Coronary artery (tissue), 2 donors: ENCODE measurements at regions not wholly inside any gene's neighbourhood (a gene's known extent, or its start where the extent isn't known, plus 50 kb on each side); places are given as distances from the start of the nearest gene placed in this dataset.

Source experiments
- DNase-seq: peaks from one replicate; pipeline ENCODE4 v3.0.0-alpha.2; 2017; ENCODE audit warnings: low spot score
- H3K27ac ChIP-seq, 2 donors: fragments of 200-600 bp; sonication (generic); one replicate each; pipeline ENCODE4 v1.5.1; 2016 to 2019
- H3K4me3 ChIP-seq: fragments of 200-600 bp; sonication (generic); 2 replicates; pipeline ENCODE4 v1.5.1; 2016; ENCODE audit warnings: mild to moderate bottlenecking, moderate library complexity
- CTCF ChIP-seq: fragments of 200-600 bp; sonication (generic); IDR thresholded peaks from one replicate; pipeline ENCODE4 v1.5.1; 2019; ENCODE audit warnings: antibody characterized with exemption

- Histone ChIP-seq H3K27ac (peak overlapping the region in 1 of 2 donors; percentile 76), H3K4me3 (no peak overlapping the region)
- no peak for DNase-seq
- no peak for TF ChIP-seq CTCF
Observed at GRCh38 chr14:103199124-103199523, 75.9 kb downstream of the TNFAIP2 start.

GRCh38 chr14:103201801-103202200, 78.5 kb downstream of the TNFAIP2 start:
- no peak overlapping the region for H3K27ac ChIP-seq
- no peak for DNase-seq
- TF ChIP-seq CTCF: no peak
- H3K4me3 ChIP-seq: no peak overlapping the region

- no peak for DNase-seq
- Histone ChIP-seq H3K27ac (no peak overlapping the region), H3K4me3 (no peak overlapping the region)
- no peak for TF ChIP-seq CTCF
Observed at GRCh38 chr14:103204852-103205540, 81.7 kb downstream of the TNFAIP2 start.

- peak overlapping the region; percentile 80 for H3K4me3 ChIP-seq
- DNase-seq: no peak
- H3K27ac ChIP-seq: peak overlapping the region; percentile 40 to 85
- TF ChIP-seq CTCF: no peak
Observed at GRCh38 chr14:103205541-103205906, 82.3 kb downstream of the TNFAIP2 start.

GRCh38 chr14:103206023-103206481, 82.8 kb downstream of the TNFAIP2 start:
- Histone ChIP-seq H3K4me3 (peak overlapping the region; percentile 80), H3K27ac (peak overlapping the region; percentile 40 to 85)
- no peak for DNase-seq
- TF ChIP-seq CTCF: no peak

- TF ChIP-seq CTCF: no peak
- DNase-seq: peak; percentile 84
- Histone ChIP-seq H3K27ac (peak overlapping the region; percentile 46 to 85), H3K4me3 (peak overlapping the region; percentile 80)
Observed at GRCh38 chr14:103206836-103207387, 83.7 kb downstream of the TNFAIP2 start.
